ENCODE measurements at regions not wholly inside any gene's neighbourhood (a gene's known extent, or its start where the extent isn't known, plus 50 kb on each side); places are given as distances from the start of the nearest gene placed in this dataset.
"Not testable (repeated sequence)": the region's sequence is repeated elsewhere in the genome, so short reads cannot be mapped to it uniquely, and the experiment has no call there.

DNA sequence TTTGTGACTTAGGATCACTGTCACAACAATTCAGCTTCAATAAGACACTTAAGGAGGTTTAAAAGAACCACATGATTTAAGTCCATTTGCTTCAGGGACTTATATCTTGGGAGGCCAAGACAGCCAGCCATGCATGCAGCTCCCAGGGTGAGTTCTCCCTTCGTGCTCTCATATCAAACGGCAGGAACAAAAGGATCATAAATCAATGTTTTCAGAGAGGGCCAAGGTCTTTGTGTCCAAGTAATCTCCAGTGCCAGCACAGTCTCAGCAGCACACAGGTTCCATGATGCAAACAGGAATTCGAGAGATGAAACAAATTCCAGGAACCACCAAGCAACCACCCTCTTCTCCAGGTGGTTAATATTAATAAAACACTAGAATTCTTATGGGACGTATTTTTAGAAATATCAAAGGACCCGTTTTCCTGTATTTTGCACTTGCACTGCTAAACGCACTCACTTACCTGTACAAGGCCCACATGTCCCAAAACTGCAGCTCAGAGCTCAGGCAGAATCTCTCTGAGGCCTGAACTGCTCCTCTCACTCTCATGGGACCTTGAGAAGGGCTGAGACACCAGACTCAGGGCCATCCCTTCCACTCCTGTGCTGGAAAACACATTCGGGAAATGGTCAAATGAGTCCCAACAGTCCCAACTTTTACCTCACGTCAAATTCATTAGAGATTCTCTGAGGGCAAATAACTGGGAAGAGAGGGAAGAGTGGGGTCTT lies 100.0 kb upstream of the RAB4A start:
- peak overlapping the region in 3 of 4 donors; percentile 48 to 58 (median 48) for H3K27ac ChIP-seq

DNA sequence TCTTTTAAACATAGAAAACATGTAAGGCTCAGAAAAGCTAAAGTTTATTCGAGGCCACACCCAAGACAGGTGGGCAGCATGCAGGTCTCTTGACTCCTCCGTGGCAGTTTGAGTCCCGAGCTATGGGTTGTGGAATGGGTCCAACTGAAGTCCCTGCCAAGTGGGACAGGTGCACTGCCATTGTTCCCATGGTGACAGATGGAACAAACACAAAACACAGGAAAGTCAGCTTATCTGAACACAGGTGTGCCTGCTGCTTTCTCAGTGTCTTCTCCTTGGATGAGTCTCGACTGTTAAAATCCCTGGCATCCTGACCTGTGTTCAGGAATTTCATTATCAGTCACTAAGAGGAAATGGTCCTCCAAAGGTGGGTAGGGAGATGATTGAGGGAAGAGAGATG lies 99.0 kb upstream of the RAB4A start:
- H3K4me3 ChIP-seq = no peak overlapping the region
- peaks cover 0 to 18% (median 3%) of the 10 kb centered on the region in 4 donors for H3K4me1 ChIP-seq
- H3K27ac ChIP-seq = peak overlapping the region in 3 of 4 donors; percentile 48 to 58 (median 48)
- WGBS, 2 donors (ENCODE audit: low coverage in 1 of 2) = 40 to 44% methylated on average over 1 to 4 of the region's 4 CpGs
- no peaks in the 10 kb centered on the region for H3K36me3 ChIP-seq
- no peaks in the 10 kb centered on the region for H3K9me3 ChIP-seq
- TF ChIP-seq, protein P1, sequence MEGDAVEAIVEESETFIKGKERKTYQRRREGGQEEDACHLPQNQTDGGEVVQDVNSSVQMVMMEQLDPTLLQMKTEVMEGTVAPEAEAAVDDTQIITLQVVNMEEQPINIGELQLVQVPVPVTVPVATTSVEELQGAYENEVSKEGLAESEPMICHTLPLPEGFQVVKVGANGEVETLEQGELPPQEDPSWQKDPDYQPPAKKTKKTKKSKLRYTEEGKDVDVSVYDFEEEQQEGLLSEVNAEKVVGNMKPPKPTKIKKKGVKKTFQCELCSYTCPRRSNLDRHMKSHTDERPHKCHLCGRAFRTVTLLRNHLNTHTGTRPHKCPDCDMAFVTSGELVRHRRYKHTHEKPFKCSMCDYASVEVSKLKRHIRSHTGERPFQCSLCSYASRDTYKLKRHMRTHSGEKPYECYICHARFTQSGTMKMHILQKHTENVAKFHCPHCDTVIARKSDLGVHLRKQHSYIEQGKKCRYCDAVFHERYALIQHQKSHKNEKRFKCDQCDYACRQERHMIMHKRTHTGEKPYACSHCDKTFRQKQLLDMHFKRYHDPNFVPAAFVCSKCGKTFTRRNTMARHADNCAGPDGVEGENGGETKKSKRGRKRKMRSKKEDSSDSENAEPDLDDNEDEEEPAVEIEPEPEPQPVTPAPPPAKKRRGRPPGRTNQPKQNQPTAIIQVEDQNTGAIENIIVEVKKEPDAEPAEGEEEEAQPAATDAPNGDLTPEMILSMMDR (IDR thresholded peaks at IDR 0.05) = no peak
- TF ChIP-seq EP300 (IDR thresholded peaks at IDR 0.05; ENCODE audit: low read depth) = peak; percentile 89
- peak; percentile 52 to 75 (median 59) for TF ChIP-seq POLR2AphosphoS5 (IDR thresholded peaks at IDR 0.05)
- in situ Hi-C loops (cut with MboI; ENCODE audit: low pct_ligation_motif_present in 1 of 4, low pct_unique_long_range_greater_than_20kb in 1 of 4, low sequenced_read_pairs in 3 of 4) (no loop called here), intact Hi-C loops (cut with DNase I; ENCODE audit: low total_unique reads) (no loop called here)
- no peaks in the 10 kb centered on the region for H3K27me3 ChIP-seq
- peak; percentile 75 for DNase-seq

More for the DNA sequence above, 100.0 kb upstream of the RAB4A start:
- in situ Hi-C loops (cut with MboI; ENCODE audit: low pct_ligation_motif_present in 1 of 4, low pct_unique_long_range_greater_than_20kb in 1 of 4, low sequenced_read_pairs in 3 of 4) = no loop called here
- Histone ChIP-seq H3K4me3 (no peak overlapping the region), H3K27me3 (no peaks in the 10 kb centered on the region), H3K36me3 (no peaks in the 10 kb centered on the region), H3K4me1 (peaks cover 0 to 18% (median 3%) of the 10 kb centered on the region in 4 donors), H3K9me3 (no peaks in the 10 kb centered on the region)
- intact Hi-C loops (cut with DNase I; ENCODE audit: low total_unique reads) = no loop called here
- DNase-seq = no peak
- TF ChIP-seq EP300 (IDR thresholded peaks at IDR 0.05; ENCODE audit: low read depth) (no peak), POLR2AphosphoS5 (IDR thresholded peaks at IDR 0.05) (no peak), POLR2A (IDR thresholded peaks at IDR 0.05) (no peak)
- TF ChIP-seq, protein P1 (IDR thresholded peaks at IDR 0.05) = no peak
- WGBS, 2 donors (ENCODE audit: low coverage in 1 of 2) = 56 to 62% methylated on average over 6 to 8 of the region's 8 CpGs

DNA sequence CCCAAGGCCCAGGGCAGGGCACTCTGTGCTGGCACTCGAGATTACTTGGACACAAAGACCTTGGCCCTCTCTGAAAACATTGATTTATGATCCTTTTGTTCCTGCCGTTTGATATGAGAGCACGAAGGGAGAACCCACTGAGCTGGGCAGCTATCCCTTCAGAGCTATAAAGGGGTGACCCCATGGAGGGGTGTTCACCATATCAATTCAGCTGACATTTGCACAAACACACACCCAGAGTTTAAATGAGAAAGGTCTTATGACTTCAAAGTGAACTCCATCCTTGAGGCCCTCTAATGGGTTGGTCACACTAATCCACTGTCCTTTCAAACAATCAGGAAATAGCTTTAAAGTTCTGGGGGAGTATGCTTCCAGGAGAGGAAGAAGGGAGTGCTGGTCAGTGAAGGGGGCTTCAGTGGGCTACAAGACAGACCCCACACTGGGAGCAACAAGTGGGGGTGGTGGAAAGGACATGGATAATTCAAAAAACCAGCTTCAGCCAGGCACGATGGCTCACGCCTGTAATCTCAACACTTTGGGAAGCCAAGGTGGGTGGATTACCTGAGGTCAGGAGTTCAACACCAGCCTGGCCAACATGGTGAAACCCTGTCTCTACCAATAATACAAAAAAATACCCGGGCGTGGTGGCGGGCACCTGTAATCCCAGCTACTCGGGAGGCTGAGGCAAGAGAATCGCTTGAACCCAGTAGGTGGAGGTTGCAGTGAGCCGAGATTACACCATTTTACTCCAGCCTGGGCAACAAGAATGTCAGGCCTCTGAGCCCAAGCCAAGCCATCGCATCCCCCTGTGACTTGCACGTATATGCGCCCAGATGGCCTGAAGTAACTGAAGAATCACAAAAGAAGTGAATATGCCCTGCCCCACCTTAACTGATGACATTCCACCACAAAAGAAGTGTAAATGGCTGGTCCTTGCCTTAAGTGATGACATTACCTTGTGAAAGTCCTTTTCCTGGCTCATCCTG lies 97.1 kb upstream of the RAB4A start:
- H3K27ac ChIP-seq; H3K9me3 ChIP-seq; H3K36me3 ChIP-seq; in situ Hi-C loops (cut with MboI; ENCODE audit: low pct_ligation_motif_present in 1 of 4, low pct_unique_long_range_greater_than_20kb in 1 of 4, low sequenced_read_pairs in 3 of 4); intact Hi-C loops (cut with DNase I; ENCODE audit: low total_unique reads); H3K27me3 ChIP-seq; H3K4me3 ChIP-seq; DNase-seq: not testable (repeated sequence)
- peaks cover 0 to 18% (median 3%) of the 10 kb centered on the region in 4 donors for H3K4me1 ChIP-seq
- 83% methylated on average over 14 of the region's 14 CpGs; no CpG with 5 or more reads in 1 of the 2 donors for WGBS, 2 donors (ENCODE audit: low coverage in 1 of 2)

DNA sequence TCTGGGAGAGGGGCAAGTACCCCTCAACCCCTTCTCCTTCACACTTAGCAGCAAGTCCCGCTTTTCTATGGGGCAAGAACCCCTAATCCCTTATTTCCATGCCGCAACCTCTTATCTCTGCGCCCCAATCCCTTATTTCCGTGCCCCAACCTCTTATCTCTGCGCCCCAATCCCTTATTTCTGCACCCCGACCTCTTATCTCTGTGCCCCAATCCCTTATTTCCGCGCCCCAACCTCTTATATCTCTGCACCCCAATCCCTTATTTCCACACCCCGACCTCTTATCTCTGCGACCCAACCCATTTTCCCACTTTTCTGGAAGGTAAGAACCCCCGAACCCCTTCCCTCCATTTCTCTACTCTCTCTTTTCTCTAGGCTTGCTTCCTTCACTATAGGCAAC lies 95.6 kb upstream of the RAB4A start:
- H3K36me3 ChIP-seq; DNase-seq; H3K27ac ChIP-seq; in situ Hi-C loops (cut with MboI; ENCODE audit: low pct_ligation_motif_present in 1 of 4, low pct_unique_long_range_greater_than_20kb in 1 of 4, low sequenced_read_pairs in 3 of 4); H3K9me3 ChIP-seq; H3K4me3 ChIP-seq; intact Hi-C loops (cut with DNase I; ENCODE audit: low total_unique reads); H3K27me3 ChIP-seq: not testable (repeated sequence)
- H3K4me1 ChIP-seq = peaks cover 0 to 18% (median 3%) of the 10 kb centered on the region in 4 donors
- 81 to 88% methylated on average over 10 to 11 of the region's 11 CpGs for whole genome bisulfite sequencing, 2 donors (ENCODE audit: low coverage in 1 of 2)

DNA sequence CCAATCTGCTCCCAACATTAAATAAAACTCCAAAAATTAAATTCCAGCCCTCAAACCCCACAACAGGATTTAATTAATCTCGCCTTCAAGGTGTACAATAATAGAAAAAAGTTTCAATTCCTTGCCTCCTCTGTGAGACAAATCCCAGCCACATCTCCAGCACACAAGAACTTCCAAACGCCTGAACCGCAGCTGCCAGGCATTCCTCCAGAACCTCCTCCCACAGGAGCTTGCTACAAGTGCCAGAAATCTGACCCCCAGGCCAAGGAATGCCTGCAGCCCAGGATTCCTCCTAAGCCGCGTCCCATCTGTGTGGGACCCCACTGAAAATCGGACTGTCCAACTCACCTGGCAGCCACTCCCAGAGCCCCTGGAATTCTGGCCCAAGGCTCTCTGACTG lies 94.5 kb upstream of the RAB4A start:
- in situ Hi-C loops (cut with MboI; ENCODE audit: low pct_ligation_motif_present in 1 of 4, low pct_unique_long_range_greater_than_20kb in 1 of 4, low sequenced_read_pairs in 3 of 4); H3K36me3 ChIP-seq; H3K9me3 ChIP-seq; DNase-seq; H3K27me3 ChIP-seq; H3K4me1 ChIP-seq; intact Hi-C loops (cut with DNase I; ENCODE audit: low total_unique reads); H3K4me3 ChIP-seq; H3K27ac ChIP-seq: not testable (repeated sequence)
- 52 to 57% methylated on average over 3 to 6 of the region's 6 CpGs for WGBS, 2 donors (ENCODE audit: low coverage in 1 of 2)
